K562 (cell line): ENCODE measurements at regions not wholly inside any gene's neighbourhood (a gene's known extent, or its start where the extent isn't known, plus 50 kb on each side); places are given as distances from the start of the nearest gene placed in this dataset.

Experiments
- HLTF ChIP-seq: fragments of 450-650 bp; IDR thresholded peaks from 2 replicates; pipeline ENCODE4 v1.6.1; 2016
- KLF16 ChIP-seq: IDR thresholded peaks from 2 replicates; pipeline ENCODE4 v1.6.1; 2016; ENCODE audit warnings: antibody characterized with exemption
- MAFG ChIP-seq: fragments of 450-650 bp; conservative IDR thresholded peaks from 2 replicates; pipeline ENCODE4 v1.6.1; 2016; ENCODE audit warnings: missing genetic modification characterization, missing compliant biosample characterization
- MBD2 ChIP-seq: sonication (generic); IDR thresholded peaks from 2 replicates; pipeline ENCODE4 v1.6.1; 2016; ENCODE audit warnings: low read depth, borderline replicate concordance
- MEF2A ChIP-seq: IDR thresholded peaks from 2 replicates; pipeline ENCODE4 v1.6.1; 2011; ENCODE audit warnings: low read depth, mild to moderate bottlenecking, low read length, moderate library complexity; ENCODE audit not compliant: control insufficient read depth
- SRSF3 ChIP-seq: fragments of 200-400 bp; formaldehyde crosslinking; IDR thresholded peaks from 2 replicates; pipeline ENCODE4 v1.6.1; 2016; ENCODE audit warnings: mild to moderate bottlenecking, low read length, moderate library complexity; ENCODE audit not compliant: insufficient read depth
- ZC3H11A ChIP-seq: IDR thresholded peaks from 2 replicates; pipeline ENCODE4 v1.6.1; 2012; ENCODE audit warnings: low read depth, low read length, improper control_type of control experiment
- ZNF583 ChIP-seq: fragments of 250-450 bp; sonication (Bioruptor Pico); IDR thresholded peaks from 2 replicates; pipeline ENCODE4 v1.4.0; 2020
- TF ChIP-seq, protein P1 (sequence below): fragments of 450-650 bp; IDR thresholded peaks from 2 replicates; pipeline ENCODE4 v1.6.1; 2016; ENCODE audit warnings: low read depth
- TF ChIP-seq, protein P2 (sequence below), 2 experiments: IDR thresholded peaks in 1 of 2; conservative IDR thresholded peaks in 1 of 2; 2 replicates each; pipeline ENCODE4 v1.6.1; 2016; ENCODE audit warnings: low read depth in 2 of 2, mild to moderate bottlenecking in 1 of 2, missing compliant biosample characterization in 1 of 2, missing genetic modification characterization in 1 of 2, moderate library complexity in 1 of 2
- TF ChIP-seq, protein P3 (sequence below): fragments of 250-450 bp; sonication (Bioruptor Pico); IDR thresholded peaks from 2 replicates; pipeline ENCODE4 v1.8.0; 2022; ENCODE audit warnings: inconsistent platforms, mild to moderate bottlenecking, moderate library complexity, borderline replicate concordance

DNA sequence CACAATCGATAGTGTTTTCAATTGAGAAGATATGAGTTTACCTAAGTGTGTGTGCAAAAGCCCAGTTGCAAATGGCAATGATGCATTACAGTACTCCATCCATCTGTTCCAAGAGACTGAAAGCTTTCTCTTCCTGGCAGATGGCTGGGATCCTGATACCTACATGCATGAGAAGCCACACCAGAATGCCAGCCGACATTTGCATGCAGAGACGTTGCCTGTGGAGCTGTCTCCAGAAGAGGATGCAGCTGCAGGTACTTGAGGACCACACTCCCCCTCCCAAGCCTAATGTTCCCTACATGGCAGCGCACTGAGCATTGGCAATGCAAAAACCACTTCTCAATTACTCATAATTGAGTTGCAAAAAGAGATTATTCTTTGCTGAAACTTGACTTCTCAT lies 332.1 kb downstream of the WDR11 start (continued):
- TF ChIP-seq, protein P1, sequence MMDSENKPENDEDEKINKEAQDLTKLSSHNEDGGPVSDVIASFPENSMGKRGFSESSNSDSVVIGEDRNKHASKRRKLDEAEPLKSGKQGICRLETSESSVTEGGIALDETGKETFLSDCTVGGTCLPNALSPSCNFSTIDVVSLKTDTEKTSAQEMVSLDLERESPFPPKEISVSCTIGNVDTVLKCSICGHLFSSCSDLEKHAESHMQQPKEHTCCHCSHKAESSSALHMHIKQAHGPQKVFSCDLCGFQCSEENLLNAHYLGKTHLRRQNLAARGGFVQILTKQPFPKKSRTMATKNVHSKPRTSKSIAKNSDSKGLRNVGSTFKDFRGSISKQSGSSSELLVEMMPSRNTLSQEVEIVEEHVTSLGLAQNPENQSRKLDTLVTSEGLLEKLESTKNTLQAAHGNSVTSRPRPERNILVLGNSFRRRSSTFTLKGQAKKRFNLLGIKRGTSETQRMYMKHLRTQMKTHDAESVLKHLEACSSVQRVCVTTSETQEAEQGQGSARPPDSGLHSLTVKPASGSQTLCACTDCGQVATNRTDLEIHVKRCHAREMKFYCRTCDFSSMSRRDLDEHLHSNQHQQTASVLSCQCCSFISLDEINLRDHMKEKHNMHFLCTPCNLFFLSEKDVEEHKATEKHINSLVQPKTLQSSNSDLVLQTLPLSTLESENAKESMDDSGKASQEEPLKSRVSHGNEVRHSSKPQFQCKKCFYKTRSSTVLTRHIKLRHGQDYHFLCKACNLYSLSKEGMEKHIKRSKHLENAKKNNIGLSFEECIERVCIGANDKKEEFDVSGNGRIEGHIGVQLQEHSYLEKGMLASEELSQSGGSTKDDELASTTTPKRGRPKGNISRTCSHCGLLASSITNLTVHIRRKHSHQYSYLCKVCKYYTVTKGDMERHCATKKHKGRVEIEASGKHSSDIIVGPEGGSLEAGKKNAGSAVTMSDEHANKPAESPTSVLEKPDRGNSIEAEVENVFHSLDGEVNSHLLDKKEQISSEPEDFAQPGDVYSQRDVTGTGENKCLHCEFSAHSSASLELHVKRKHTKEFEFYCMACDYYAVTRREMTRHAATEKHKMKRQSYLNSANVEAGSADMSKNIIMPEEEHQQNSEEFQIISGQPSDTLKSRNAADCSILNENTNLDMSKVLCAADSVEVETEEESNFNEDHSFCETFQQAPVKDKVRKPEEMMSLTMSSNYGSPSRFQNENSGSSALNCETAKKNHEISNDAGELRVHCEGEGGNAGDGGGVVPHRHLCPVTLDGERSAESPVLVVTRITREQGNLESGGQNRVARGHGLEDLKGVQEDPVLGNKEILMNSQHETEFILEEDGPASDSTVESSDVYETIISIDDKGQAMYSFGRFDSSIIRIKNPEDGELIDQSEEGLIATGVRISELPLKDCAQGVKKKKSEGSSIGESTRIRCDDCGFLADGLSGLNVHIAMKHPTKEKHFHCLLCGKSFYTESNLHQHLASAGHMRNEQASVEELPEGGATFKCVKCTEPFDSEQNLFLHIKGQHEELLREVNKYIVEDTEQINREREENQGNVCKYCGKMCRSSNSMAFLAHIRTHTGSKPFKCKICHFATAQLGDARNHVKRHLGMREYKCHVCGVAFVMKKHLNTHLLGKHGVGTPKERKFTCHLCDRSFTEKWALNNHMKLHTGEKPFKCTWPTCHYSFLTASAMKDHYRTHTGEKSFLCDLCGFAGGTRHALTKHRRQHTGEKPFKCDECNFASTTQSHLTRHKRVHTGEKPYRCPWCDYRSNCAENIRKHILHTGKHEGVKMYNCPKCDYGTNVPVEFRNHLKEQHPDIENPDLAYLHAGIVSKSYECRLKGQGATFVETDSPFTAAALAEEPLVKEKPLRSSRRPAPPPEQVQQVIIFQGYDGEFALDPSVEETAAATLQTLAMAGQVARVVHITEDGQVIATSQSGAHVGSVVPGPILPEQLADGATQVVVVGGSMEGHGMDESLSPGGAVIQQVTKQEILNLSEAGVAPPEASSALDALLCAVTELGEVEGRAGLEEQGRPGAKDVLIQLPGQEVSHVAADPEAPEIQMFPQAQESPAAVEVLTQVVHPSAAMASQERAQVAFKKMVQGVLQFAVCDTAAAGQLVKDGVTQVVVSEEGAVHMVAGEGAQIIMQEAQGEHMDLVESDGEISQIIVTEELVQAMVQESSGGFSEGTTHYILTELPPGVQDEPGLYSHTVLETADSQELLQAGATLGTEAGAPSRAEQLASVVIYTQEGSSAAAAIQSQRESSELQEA, result no peak
- TF ChIP-seq SRSF3 (no peak), ZC3H11A (no peak), MEF2A (no peak), KLF16 (no peak), HLTF (no peak), MBD2 (no peak), ZNF583 (CRISPR knock-in tag) (no peak), MAFG (tag) (no peak)
- TF ChIP-seq, protein P2, sequence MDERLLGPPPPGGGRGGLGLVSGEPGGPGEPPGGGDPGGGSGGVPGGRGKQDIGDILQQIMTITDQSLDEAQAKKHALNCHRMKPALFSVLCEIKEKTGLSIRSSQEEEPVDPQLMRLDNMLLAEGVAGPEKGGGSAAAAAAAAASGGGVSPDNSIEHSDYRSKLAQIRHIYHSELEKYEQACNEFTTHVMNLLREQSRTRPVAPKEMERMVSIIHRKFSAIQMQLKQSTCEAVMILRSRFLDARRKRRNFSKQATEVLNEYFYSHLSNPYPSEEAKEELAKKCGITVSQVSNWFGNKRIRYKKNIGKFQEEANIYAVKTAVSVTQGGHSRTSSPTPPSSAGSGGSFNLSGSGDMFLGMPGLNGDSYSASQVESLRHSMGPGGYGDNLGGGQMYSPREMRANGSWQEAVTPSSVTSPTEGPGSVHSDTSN (CRISPR knock-in tag; IDR thresholded peaks at IDR 0.05; ENCODE audit: low read depth), result no peak
- TF ChIP-seq, protein P2 (tag; conservative IDR thresholded peaks at IDR 0.05; ENCODE audit: low read depth), result no peak
- TF ChIP-seq, protein P3, sequence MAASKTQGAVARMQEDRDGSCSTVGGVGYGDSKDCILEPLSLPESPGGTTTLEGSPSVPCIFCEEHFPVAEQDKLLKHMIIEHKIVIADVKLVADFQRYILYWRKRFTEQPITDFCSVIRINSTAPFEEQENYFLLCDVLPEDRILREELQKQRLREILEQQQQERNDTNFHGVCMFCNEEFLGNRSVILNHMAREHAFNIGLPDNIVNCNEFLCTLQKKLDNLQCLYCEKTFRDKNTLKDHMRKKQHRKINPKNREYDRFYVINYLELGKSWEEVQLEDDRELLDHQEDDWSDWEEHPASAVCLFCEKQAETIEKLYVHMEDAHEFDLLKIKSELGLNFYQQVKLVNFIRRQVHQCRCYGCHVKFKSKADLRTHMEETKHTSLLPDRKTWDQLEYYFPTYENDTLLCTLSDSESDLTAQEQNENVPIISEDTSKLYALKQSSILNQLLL, result no peak
- TF ChIP-seq, all 486 proteins: peak for 0
